HEK293T (cell line): ENCODE measurements at regions not wholly inside any gene's neighbourhood (a gene's known extent, or its start where the extent isn't known, plus 50 kb on each side); places are given as distances from the start of the nearest gene placed in this dataset.

ENCODE experiments used
- CTCF ChIA-PET: fragments of 350-600 bp; formaldehyde crosslinking; extraction: SDS; loops from one replicate; lab custom pipeline; 2021; ENCODE audit warnings: antibody characterized with exemption, inconsistent platforms; lab: Yijun Ruan, JAX
- POLR2A ChIA-PET: fragments of 350-600 bp; formaldehyde crosslinking; extraction: SDS; loops from one replicate; lab custom pipeline; 2020; ENCODE audit warnings: antibody characterized with exemption, inconsistent platforms; lab: Yijun Ruan, JAX
- DNase-seq: peaks from one replicate; pipeline ENCODE4 v3.0.0; 2012; ENCODE audit warnings: mixed read lengths; ENCODE audit errors: extremely low spot score
- ARNT ChIP-seq: fragments of 450-650 bp; IDR thresholded peaks from 2 replicates; pipeline ENCODE4 v1.6.1; 2017; ENCODE audit warnings: mild to moderate bottlenecking
- BHLHE40 ChIP-seq: fragments of 450-650 bp; IDR thresholded peaks from 2 replicates; pipeline ENCODE4 v1.6.1; 2016; ENCODE audit warnings: mild to moderate bottlenecking, moderate library complexity, borderline replicate concordance
- CTBP1 ChIP-seq: fragments of 450-650 bp; IDR thresholded peaks from 2 replicates; pipeline ENCODE4 v1.6.1; 2016; ENCODE audit warnings: borderline replicate concordance
- ELF4 ChIP-seq: fragments of 450-650 bp; IDR thresholded peaks from 2 replicates; pipeline ENCODE4 v1.6.1; 2017; ENCODE audit warnings: antibody characterized with exemption
- FOXA1 ChIP-seq: fragments of 450-650 bp; IDR thresholded peaks from 2 replicates; pipeline ENCODE4 v1.6.1; 2016; ENCODE audit warnings: mild to moderate bottlenecking
- FOXK2 ChIP-seq: fragments of 450-650 bp; IDR thresholded peaks from 2 replicates; pipeline ENCODE4 v1.6.1; 2016; ENCODE audit warnings: mild to moderate bottlenecking
- FOXM1 ChIP-seq: fragments of 450-650 bp; IDR thresholded peaks from 2 replicates; pipeline ENCODE4 v1.6.1; 2017; ENCODE audit warnings: mild to moderate bottlenecking, borderline replicate concordance
- HDGF ChIP-seq: fragments of 450-650 bp; IDR thresholded peaks from 2 replicates; pipeline ENCODE4 v1.6.1; 2017; ENCODE audit warnings: antibody characterized with exemption, borderline replicate concordance
- L3MBTL2 ChIP-seq: fragments of 450-650 bp; conservative IDR thresholded peaks from 2 replicates; pipeline ENCODE4 v1.6.1; 2016; ENCODE audit warnings: mild to moderate bottlenecking
- LEF1 ChIP-seq: fragments of 450-650 bp; IDR thresholded peaks from 2 replicates; pipeline ENCODE4 v1.6.1; 2017; ENCODE audit warnings: mild to moderate bottlenecking, borderline replicate concordance
- NFRKB ChIP-seq: fragments of 450-650 bp; IDR thresholded peaks from 2 replicates; pipeline ENCODE4 v1.6.1; 2016; ENCODE audit warnings: mild to moderate bottlenecking, moderate library complexity
- PKNOX1 ChIP-seq: fragments of 450-650 bp; IDR thresholded peaks from 2 replicates; pipeline ENCODE4 v1.6.1; 2016
- SP1 ChIP-seq: fragments of 450-650 bp; IDR thresholded peaks from 2 replicates; pipeline ENCODE4 v1.6.1; 2017
- SUZ12 ChIP-seq: fragments of 450-650 bp; IDR thresholded peaks from 2 replicates; pipeline ENCODE4 v1.6.1; 2016; ENCODE audit warnings: mild to moderate bottlenecking
- TARDBP ChIP-seq: fragments of 450-650 bp; IDR thresholded peaks from 2 replicates; pipeline ENCODE4 v1.6.1; 2016
- ZNF384 ChIP-seq: fragments of 450-650 bp; IDR thresholded peaks from 2 replicates; pipeline ENCODE4 v1.6.1; 2016

GRCh38 chr12:72723732-72724131, 451.6 kb downstream of the TRHDE start:
- TF ChIP-seq PKNOX1 (no peak), SP1 (no peak), ZNF384 (no peak), FOXA1 (no peak), SUZ12 (no peak), CTBP1 (no peak), HDGF (no peak), BHLHE40 (no peak), ELF4 (no peak)
- ChIA-PET POLR2A (no interaction called here), CTCF (no interaction called here)
- no peak for DNase-seq

GRCh38 chr12:72729451-72730010, 457.4 kb downstream of the TRHDE start:
- TF ChIP-seq CTBP1 (no peak), HDGF (no peak), SUZ12 (no peak), PKNOX1 (no peak), ZNF384 (no peak), FOXM1 (no peak), L3MBTL2 (no peak), TARDBP (no peak), BHLHE40 (no peak), NFRKB (no peak), ARNT (no peak), LEF1 (no peak), FOXA1 (no peak), ELF4 (no peak), SP1 (no peak), FOXK2 (no peak)
- ChIA-PET CTCF (interaction anchor here (0.7 kb wide), 1 partner anchor 533 kb away, joined by 3 read pairs; no protein-coding TSS in a partner anchor), POLR2A (no interaction called here)
- no peak for DNase-seq

GRCh38 chr12:72734581-72734980, 462.4 kb downstream of the TRHDE start:
- ChIA-PET POLR2A (no interaction called here), CTCF (no interaction called here)
- DNase-seq, result no peak
- no peak for TF ChIP-seq SP1

GRCh38 chr12:72738811-72739210, 466.6 kb downstream of the TRHDE start:
- DNase-seq, result no peak
- CTCF ChIA-PET, result interaction anchor here (0.7 kb wide), 1 partner anchor 419 kb away, joined by 3 read pairs; no protein-coding TSS in a partner anchor
- POLR2A ChIA-PET, result no interaction called here
- TF ChIP-seq ARNT, result no peak
- TF ChIP-seq CTBP1, result no peak
- TF ChIP-seq FOXM1, result no peak
- TF ChIP-seq PKNOX1, result no peak
- TF ChIP-seq SP1, result no peak
- TF ChIP-seq FOXA1, result no peak
- no peak for TF ChIP-seq ELF4
- no peak for TF ChIP-seq BHLHE40
- TF ChIP-seq NFRKB, result no peak
- no peak for TF ChIP-seq TARDBP
- TF ChIP-seq HDGF, result no peak
- no peak for TF ChIP-seq FOXK2
- no peak for TF ChIP-seq ZNF384
- no peak for TF ChIP-seq L3MBTL2
- no peak for TF ChIP-seq SUZ12

- ChIA-PET POLR2A (no interaction called here), CTCF (no interaction called here)
- no peak for DNase-seq
- TF ChIP-seq LEF1, result no peak
- TF ChIP-seq CTBP1, result no peak
- no peak for TF ChIP-seq TARDBP
- TF ChIP-seq BHLHE40, result no peak
- TF ChIP-seq L3MBTL2, result no peak
- no peak for TF ChIP-seq ELF4
- no peak for TF ChIP-seq SUZ12
- no peak for TF ChIP-seq ZNF384
- TF ChIP-seq PKNOX1, result no peak
- TF ChIP-seq FOXK2, result no peak
- no peak for TF ChIP-seq SP1
- TF ChIP-seq FOXM1, result no peak
- no peak for TF ChIP-seq FOXA1
- no peak for TF ChIP-seq ARNT
- no peak for TF ChIP-seq NFRKB
- TF ChIP-seq HDGF, result no peak
Observed at GRCh38 chr12:72740064-72740463, 467.9 kb downstream of the TRHDE start.

- POLR2A ChIA-PET, result no interaction called here
- CTCF ChIA-PET, result no interaction called here
- TF ChIP-seq HDGF (no peak), SP1 (no peak), ELF4 (no peak), NFRKB (no peak), ARNT (no peak)
- DNase-seq, result no peak
Observed at GRCh38 chr12:72742568-72742967, 470.4 kb downstream of the TRHDE start.
